GM19238 (cell line): ENCODE measurements at regions not wholly inside any gene's neighbourhood (a gene's known extent, or its start where the extent isn't known, plus 50 kb on each side); places are given as distances from the start of the nearest gene placed in this dataset.

Source experiments
- DNase-seq: peaks from one replicate; pipeline ENCODE4 v3.0.0; 2011; ENCODE audit warnings: low spot score; ENCODE audit not compliant: insufficient read length

GRCh38 chr7:25279705-25280104 lies 51.4 kb upstream of the NPVF start:
- no peak for DNase-seq

GRCh38 chr7:25280181-25280580 lies 51.9 kb upstream of the NPVF start:
- no peak for DNase-seq

- no peak for DNase-seq
Observed at GRCh38 chr7:25282194-25282593, 53.9 kb upstream of the NPVF start.

- DNase-seq: no peak
Observed at GRCh38 chr7:25286756-25287155, 58.5 kb upstream of the NPVF start.

- no peak for DNase-seq
Observed at GRCh38 chr7:25287291-25287690, 59.0 kb upstream of the NPVF start.

DNA sequence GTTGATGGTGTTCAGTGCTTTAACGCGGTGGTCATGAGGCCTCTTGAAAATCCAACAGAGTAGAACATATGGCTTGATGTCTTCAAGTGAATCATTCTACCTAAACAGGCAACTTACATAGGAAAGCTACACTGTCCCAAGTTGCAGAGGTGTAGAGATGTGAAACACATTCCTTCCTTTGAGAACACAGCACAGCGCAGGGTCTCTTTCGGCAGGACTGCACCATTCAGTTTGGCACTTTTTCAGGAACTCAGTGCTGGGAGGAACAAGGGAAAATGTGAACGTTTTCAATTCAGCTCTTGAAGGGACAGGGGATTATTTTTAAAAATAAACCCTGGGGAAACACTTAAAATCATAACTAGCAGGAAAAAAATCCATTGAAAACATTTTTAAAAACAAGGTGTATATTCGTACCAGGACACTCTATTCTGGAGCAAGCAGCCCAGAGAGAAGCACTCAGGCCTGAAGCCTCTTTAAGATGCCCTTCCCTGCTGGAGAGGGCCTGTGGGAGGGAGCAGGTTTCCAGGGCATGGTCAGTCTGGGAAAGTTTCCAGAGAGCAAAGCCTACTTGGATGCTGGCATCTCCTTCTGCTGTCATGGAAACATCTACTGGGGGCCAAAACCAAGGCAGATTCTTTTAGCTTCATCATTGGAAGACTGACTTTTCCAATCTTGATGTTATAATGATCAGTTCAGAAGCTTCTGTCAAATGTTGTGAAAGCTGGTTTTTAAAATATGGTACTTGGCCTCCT lies 60.4 kb upstream of the NPVF start:
- no peak for DNase-seq

DNA sequence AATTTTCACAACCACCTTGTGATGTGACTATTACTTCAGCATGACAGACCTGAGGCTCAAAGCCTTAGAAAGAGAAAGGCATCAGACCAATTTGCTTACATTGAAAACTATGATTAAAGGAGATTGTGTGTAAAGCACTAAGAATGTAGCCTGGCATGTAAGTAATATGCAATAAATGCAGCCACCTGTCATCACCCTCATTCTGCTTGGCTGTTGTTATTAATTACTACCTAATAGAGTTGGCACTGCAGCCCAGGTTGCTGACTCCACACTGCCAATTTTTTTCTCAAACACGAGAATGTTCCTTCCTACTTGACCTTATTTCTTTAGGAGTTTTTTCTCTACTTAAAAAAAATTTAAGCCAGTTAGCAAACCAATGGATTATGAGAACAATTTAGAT lies 61.2 kb upstream of the NPVF start:
- DNase-seq: no peak

DNA sequence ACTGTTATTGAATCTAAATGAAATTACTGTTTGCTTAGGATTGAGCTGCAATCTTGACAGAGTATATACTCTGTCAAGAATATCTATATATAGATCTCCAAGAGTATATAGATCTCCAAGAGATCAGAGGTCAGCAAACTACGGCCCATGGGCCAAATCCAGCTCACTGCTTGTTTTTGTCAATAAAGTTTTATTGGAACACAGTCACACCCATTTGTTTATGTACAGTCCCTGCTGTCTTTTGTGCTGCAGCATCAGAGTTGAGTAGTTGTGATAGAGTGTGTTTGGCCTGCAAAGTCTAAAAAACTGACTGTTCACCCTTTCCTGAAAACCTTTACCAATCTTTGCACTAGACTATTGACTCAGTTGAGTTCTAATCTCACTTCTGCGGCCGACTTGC lies 66.3 kb upstream of the NPVF start:
- no peak for DNase-seq

DNA sequence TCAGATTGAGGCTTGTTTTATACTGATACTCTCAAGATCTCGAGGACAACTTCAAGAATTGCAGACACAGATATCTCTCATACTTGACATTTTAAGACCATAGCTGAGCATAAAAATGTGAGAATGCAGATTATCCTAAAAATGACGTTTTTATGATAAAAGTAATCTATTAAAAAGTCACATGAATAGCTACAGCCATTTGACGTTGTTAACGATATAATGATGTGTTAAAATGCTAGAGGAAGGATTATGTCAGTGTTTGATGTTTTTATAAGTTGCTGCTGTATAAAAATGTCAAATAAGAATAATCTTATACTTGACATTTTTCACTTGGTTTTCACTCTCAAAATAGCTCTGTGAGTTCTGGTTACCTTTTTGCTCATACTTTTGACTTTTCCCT lies 67.1 kb upstream of the NPVF start:
- DNase-seq: no peak

GRCh38 chr7:25296086-25296485 lies 67.8 kb upstream of the NPVF start:
- no peak for DNase-seq

- DNase-seq: no peak
Observed at GRCh38 chr7:25297278-25297677, 69.0 kb upstream of the NPVF start.

- no peak for DNase-seq
Observed at GRCh38 chr7:25303281-25304181, 75.2 kb upstream of the NPVF start.

- DNase-seq: no peak
Observed at GRCh38 chr7:25304691-25305090, 76.4 kb upstream of the NPVF start.

- no peak for DNase-seq
Observed at GRCh38 chr7:25305831-25306230, 77.5 kb upstream of the NPVF start.

DNA sequence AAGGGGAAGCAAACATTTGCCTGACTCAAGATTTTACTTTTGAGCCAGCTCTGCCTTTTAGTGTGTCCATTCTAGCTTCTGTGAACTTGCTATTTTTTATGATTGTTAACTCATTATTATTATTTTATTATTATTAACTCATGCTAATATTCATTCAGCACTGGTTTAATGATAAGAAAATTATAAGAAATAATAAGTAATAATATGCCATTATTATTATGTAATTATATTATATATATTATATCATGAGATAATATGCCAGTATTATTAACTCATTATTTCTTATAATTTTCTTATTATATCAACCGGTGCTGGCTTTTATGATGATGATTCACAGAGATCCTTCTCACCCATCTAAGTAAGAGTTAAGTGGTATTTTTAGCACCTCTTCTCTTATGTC lies 79.3 kb upstream of the NPVF start:
- no peak for DNase-seq

DNA sequence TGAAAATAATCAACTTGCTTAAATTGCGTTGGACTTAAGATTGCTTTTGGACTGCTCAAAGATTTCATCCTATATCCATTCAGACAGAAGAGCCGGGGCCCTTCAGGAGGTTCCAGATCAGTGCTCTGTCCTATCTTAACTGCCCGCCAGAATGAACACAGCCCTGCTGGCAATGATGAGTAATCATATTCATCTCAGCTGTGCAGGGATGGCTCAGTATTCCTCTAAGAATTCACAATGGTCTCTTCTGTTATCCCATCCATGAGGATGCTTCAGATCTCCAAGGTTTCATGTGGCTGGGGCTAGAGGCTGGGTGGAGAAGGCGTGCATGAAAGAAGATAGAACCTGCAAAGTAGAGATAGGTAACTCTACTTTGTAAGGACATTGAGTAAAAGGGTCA lies 80.0 kb upstream of the NPVF start:
- no peak for DNase-seq

DNA sequence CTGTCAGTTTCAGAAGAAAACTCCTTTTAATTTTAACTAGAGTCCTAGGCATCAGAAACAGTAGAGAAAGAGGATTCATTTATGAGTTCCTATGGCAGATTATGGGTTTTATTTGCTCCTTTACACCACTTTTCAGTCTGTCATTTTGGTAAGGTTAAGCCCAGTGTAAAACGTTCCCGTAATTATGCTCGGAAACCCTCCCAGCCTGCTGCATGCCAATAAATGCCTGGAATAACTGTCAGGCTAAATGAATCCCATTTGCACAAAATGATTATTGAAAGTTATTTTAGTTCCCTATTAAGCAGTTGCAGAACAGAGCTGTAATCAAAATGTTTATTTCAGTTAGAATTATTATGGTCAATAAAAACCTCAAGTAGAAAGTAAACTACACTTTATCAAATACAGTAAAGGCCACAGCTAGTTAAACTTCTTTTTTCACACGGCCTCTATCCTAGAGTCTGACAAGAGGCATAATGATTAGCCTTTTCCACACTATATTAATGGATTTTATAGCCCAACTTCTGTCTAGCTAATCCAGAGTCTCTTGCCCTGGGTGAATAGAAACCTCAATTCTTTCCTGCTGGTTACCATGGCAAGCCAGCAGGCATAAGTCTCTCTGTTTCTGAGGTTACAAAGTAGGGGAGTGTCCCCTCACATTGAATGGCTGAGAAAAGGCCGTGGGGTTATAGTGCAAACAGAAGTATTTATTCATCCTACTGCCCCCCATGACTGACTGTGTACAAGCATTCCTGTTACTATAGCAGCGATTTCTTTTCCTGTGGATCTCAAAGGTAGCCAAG lies 80.8 kb upstream of the NPVF start:
- DNase-seq: no peak

DNA sequence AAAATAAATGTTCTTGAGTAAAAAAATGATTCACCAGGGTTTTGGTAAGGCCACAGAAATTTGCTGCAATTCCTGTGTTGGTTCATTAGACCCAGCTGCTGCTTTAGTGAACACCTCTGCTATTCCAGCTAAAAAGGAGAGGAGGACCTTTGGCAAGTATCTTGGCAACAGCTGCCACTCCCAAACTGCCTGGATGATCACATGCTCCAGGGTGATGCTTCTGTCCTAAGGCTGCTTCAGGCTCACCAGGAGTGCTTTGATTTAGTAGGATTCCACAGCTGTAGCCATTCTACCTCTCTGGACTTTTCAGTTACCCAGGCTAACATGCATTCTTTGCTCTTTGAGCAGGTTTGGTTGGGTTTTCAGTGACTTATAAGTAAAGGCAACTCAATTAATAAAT lies 82.6 kb upstream of the NPVF start:
- DNase-seq: no peak

DNA sequence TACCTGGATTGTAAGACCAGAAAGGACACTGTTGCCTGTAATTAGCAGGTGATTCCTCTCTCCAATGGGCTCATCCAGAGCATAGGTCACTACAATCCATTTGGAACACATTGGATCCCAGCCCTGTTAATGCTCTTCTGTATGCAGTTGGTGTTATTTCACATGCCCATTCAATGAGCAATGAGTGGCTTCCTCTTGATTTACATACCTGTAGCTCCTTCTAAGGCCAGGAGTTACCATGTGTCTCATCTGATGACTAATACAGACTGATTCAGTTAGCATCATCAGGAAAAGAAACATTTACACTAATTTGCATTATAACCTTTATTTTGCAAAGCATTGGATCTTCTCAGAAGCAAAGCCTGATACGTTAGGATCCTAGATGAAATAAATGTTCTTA lies 83.1 kb upstream of the NPVF start:
- no peak for DNase-seq

- DNase-seq: no peak
Observed at GRCh38 chr7:25312968-25313367, 84.7 kb upstream of the NPVF start.

DNA sequence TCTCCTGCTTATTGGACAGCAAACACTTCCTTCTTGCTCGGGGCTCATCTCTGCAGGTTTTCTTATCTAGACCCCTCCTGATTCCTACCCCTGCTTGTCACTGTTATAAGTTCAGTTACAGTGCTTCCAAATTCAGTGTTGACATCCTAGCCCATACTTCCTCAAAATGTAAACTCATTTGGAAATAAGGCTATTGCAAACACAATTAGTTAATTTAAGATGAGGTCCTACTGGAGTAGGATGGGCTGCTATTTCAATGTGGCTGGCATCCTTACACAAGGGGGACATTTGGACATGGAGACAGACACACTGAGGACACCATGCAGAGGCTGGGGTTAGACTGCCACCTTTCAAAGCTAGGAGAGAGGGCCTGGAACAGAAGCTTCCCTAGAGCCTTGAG lies 85.2 kb upstream of the NPVF start:
- no peak for DNase-seq
